Stomach (tissue), 4 donors: ENCODE measurements at regions not wholly inside any gene's neighbourhood (a gene's known extent, or its start where the extent isn't known, plus 50 kb on each side); places are given as distances from the start of the nearest gene placed in this dataset.

Source experiments
- CTCF ChIP-seq, 7 experiments: fragments of 450-650 bp in 4 of 7; fragments of 200-600 bp in 3 of 7; sonication (generic) in 3 of 7; IDR thresholded peaks; one replicate each; pipeline ENCODE4 v1.5.1; 2016 to 2019; ENCODE audit warnings: antibody characterized with exemption in 7 of 7, control low read depth in 2 of 7, mild to moderate bottlenecking in 1 of 7
- EP300 ChIP-seq: sonication (generic); formaldehyde crosslinking; IDR thresholded peaks from one replicate; pipeline ENCODE4 v1.6.1; 2017; ENCODE audit warnings: antibody characterized with exemption

- TF ChIP-seq CTCF (IDR thresholded peaks at IDR 0.05), result no peak
- TF ChIP-seq EP300, result no peak
Observed at GRCh38 chr1:188364927-188365449, 1536.2 kb downstream of the PLA2G4A start.
